ENCODE measurements at regions not wholly inside any gene's neighbourhood (a gene's known extent, or its start where the extent isn't known, plus 50 kb on each side); places are given as distances from the start of the nearest gene placed in this dataset.
"Not testable (repeated sequence)": the region's sequence is repeated elsewhere in the genome, so short reads cannot be mapped to it uniquely, and the experiment has no call there.

GRCh38 chr4:188363196-188363595, 224.0 kb downstream of the TRIML1 start:
- no peak for TF ChIP-seq Cebpa-rat (IDR thresholded peaks at IDR 0.05)
- no peaks in the 10 kb centered on the region for H3K27me3 ChIP-seq
- H3K4me1 ChIP-seq = no peaks in the 10 kb centered on the region
- no peaks in the 10 kb centered on the region for H3K36me3 ChIP-seq
- no peak overlapping the region for H3K9ac ChIP-seq
- no peak overlapping the region for H3K4me2 ChIP-seq
- H3K27ac ChIP-seq = no peak overlapping the region
- no peak overlapping the region for H3K4me3 ChIP-seq
- no peaks in the 10 kb centered on the region for H4K20me1 ChIP-seq
- no peaks in the 10 kb centered on the region for H3K9me3 ChIP-seq

- H3K36me3 ChIP-seq = no peaks in the 10 kb centered on the region
- H3K9me3 ChIP-seq = no peaks in the 10 kb centered on the region
- no peak overlapping the region for H3K9ac ChIP-seq
- TF ChIP-seq Cebpa-rat (IDR thresholded peaks at IDR 0.05) = no peak
- H3K4me2 ChIP-seq = no peak overlapping the region
- no peaks in the 10 kb centered on the region for H4K20me1 ChIP-seq
- H3K27ac ChIP-seq = no peak overlapping the region
- no peaks in the 10 kb centered on the region for H3K27me3 ChIP-seq
- H3K4me3 ChIP-seq = no peak overlapping the region
- H3K4me1 ChIP-seq = no peaks in the 10 kb centered on the region
These were observed 231.5 kb downstream of the TRIML1 start for GRCh38 chr4:188370777-188371176.

- H3K9me3 ChIP-seq = peaks cover 4% of the 10 kb centered on the region; the same call in 1 of the 2 replicates
- H3K27ac ChIP-seq = no peak overlapping the region
- H3K36me3 ChIP-seq = no peaks in the 10 kb centered on the region
- no peaks in the 10 kb centered on the region for H3K27me3 ChIP-seq
- no peaks in the 10 kb centered on the region for H4K20me1 ChIP-seq
- H3K4me3 ChIP-seq = no peak overlapping the region
- TF ChIP-seq Cebpa-rat (IDR thresholded peaks at IDR 0.05) = no peak
- H3K4me1 ChIP-seq = no peaks in the 10 kb centered on the region
- no peak overlapping the region for H3K4me2 ChIP-seq
- no peak overlapping the region for H3K9ac ChIP-seq
These were observed 232.8 kb downstream of the TRIML1 start for GRCh38 chr4:188372058-188372457.

DNA sequence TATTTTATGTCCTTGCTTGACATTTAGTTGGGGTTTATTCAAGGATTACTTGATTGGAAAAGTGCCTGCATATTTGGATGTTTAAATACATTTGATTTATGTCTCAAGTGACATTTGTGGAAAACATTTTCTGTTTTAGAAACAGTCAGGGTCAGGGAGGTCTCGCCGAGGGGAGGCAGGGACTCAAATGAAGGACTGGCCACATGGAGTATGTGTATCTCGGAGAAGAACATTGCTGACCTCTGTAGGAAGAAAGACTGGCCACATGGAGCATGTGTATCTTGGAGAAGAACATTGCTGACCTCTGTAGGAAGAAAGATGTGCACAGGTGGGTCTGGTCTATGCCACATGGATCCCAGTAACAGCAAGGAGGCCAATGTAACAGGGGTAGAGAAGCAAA, 233.6 kb downstream of the TRIML1 start:
- H3K36me3 ChIP-seq = no peaks in the 10 kb centered on the region
- TF ChIP-seq Cebpa-rat (IDR thresholded peaks at IDR 0.05) = no peak
- H3K4me1 ChIP-seq = no peaks in the 10 kb centered on the region
- H3K9me3 ChIP-seq = peaks cover 4% of the 10 kb centered on the region; the same call in 1 of the 2 replicates
- no peak overlapping the region for H3K27ac ChIP-seq
- no peaks in the 10 kb centered on the region for H4K20me1 ChIP-seq
- H3K27me3 ChIP-seq = no peaks in the 10 kb centered on the region
- H3K9ac ChIP-seq = no peak overlapping the region
- H3K4me3 ChIP-seq = no peak overlapping the region
- H3K4me2 ChIP-seq = no peak overlapping the region

GRCh38 chr4:188374871-188375270, 235.6 kb downstream of the TRIML1 start:
- no peak for TF ChIP-seq Cebpa-rat (IDR thresholded peaks at IDR 0.05)
- H4K20me1 ChIP-seq = no peaks in the 10 kb centered on the region

DNA sequence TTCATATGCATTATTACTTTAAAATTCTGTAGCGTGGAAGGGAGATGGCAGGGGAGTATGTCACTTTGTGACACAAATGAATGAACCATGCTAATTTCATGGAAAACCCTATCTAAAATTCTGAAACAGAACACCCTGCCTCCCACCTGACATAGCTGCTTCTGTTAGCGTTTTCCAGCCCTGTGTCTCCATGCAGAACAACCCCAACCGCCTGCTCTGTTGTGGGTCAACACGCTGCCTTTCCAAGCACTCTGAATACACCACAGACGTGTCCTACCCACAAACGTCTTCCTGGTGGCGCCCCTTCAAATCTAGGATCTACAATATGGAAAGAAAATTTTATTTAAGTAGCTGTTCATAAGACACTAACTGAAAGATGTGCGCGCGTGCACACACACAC, 238.6 kb downstream of the TRIML1 start:
- no peaks in the 10 kb centered on the region for H4K20me1 ChIP-seq
- no peaks in the 10 kb centered on the region for H3K27me3 ChIP-seq
- no peak overlapping the region for H3K9ac ChIP-seq
- H3K4me1 ChIP-seq = no peaks in the 10 kb centered on the region
- TF ChIP-seq Cebpa-rat (IDR thresholded peaks at IDR 0.05) = no peak
- no peak overlapping the region for H3K27ac ChIP-seq
- H3K9me3 ChIP-seq = peaks cover 4% of the 10 kb centered on the region; the same call in 1 of the 2 replicates
- no peak overlapping the region for H3K4me2 ChIP-seq
- H3K4me3 ChIP-seq = no peak overlapping the region
- no peaks in the 10 kb centered on the region for H3K36me3 ChIP-seq

More at GRCh38 chr4:188374871-188375270, 235.6 kb downstream of the TRIML1 start:
- Histone ChIP-seq H3K36me3 (no peaks in the 10 kb centered on the region), H3K9me3 (peaks cover 4% of the 10 kb centered on the region; the same call in 1 of the 2 replicates), H3K4me3 (no peak overlapping the region), H3K9ac (no peak overlapping the region), H3K27me3 (no peaks in the 10 kb centered on the region), H3K27ac (no peak overlapping the region), H3K4me1 (no peaks in the 10 kb centered on the region), H3K4me2 (no peak overlapping the region)

DNA sequence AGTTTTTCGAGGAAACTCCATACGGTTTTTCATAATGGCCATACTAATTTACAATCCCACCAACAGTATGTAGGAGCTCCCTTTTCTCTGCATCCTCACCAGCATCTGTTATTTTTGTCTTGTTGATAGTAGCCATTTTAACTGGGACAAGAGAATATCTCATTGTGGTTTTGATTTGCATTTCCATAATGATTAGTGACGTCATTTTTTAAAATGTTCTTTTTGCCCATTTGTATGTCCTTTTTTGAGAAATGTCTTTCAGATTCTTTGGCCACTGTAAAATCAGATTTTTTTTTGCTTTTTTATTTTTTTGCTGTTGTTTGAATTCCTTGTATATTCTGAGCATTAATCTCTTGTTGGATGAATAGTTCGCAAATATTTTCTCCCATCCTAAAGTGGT, 243.9 kb downstream of the TRIML1 start:
- no peaks in the 10 kb centered on the region for H4K20me1 ChIP-seq
- H3K4me2 ChIP-seq = no peak overlapping the region
- H3K9ac ChIP-seq = no peak overlapping the region
- TF ChIP-seq Cebpa-rat (IDR thresholded peaks at IDR 0.05) = no peak
- H3K36me3 ChIP-seq = no peaks in the 10 kb centered on the region
- no peak overlapping the region for H3K27ac ChIP-seq
- 0 out of 2 replicates have a peak, but pooled peaks cover 6% of the 10 kb centered on the region for H3K9me3 ChIP-seq
- H3K4me3 ChIP-seq = no peak overlapping the region
- no peaks in the 10 kb centered on the region for H3K4me1 ChIP-seq
- H3K27me3 ChIP-seq = no peaks in the 10 kb centered on the region

DNA sequence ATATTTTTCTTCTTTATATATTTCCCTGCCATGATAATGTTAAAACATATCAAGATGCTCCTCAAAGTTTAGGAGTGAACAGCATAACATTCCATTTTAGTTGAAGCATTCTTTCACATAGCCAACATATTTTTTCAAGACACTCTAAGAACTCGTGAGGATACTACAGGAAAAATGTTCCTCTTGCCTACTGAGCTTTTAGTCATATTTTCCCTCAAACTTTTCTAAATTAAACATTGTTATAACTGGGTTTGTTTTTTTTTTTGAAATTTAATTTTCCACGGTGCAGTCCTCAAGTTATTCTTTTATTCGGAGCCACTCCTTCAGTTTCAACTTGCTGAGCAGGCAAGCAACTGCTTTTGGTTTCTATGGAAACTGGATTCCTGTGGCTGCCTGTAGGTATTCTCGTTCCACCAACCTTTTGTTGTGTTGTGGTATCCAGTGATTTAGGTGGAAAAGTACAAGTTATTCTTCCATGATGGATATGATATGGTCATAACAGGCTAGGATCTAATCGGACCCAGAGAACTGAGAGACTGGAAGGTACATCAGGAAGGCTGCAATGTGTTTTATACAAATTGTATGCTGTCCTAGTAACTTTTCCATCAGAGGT, 248.0 kb downstream of the TRIML1 start:
- H3K4me2 ChIP-seq = no peak overlapping the region
- no peaks in the 10 kb centered on the region for H3K4me1 ChIP-seq
- peaks cover 13% of the 10 kb centered on the region for H3K9me3 ChIP-seq
- TF ChIP-seq Cebpa-rat (IDR thresholded peaks at IDR 0.05) = no peak
- no peak overlapping the region for H3K4me3 ChIP-seq
- no peaks in the 10 kb centered on the region for H3K36me3 ChIP-seq
- H4K20me1 ChIP-seq = no peaks in the 10 kb centered on the region
- H3K27me3 ChIP-seq = no peaks in the 10 kb centered on the region
- no peak overlapping the region for H3K27ac ChIP-seq
- no peak overlapping the region for H3K9ac ChIP-seq

DNA sequence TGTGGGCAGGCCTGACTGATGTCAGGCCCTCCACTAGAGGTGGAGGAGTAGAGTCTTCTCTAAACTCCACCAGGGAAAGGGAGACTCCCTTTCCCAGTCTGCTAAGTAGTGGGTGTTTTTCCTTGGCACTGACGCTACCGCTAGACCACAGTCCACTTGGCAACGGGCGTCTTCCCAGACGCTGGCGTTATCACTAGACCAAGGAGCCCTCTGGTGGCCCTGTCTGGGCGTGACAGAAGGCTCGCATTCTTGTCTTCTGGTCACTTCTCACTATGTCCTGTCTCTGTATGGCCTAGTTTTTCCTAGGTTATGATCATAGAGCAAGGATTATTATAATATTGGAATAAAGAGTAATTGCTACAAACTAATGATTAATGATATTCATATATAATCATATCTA, 252.1 kb downstream of the TRIML1 start:
- H3K36me3 ChIP-seq, H3K9ac ChIP-seq, H4K20me1 ChIP-seq, H3K27me3 ChIP-seq, H3K4me2 ChIP-seq, H3K27ac ChIP-seq, H3K4me3 ChIP-seq, H3K4me1 ChIP-seq: not testable (repeated sequence)
- peaks cover 15% of the 10 kb centered on the region for H3K9me3 ChIP-seq

- no peak for TF ChIP-seq Cebpa-rat (IDR thresholded peaks at IDR 0.05)
- no peaks in the 10 kb centered on the region for H3K36me3 ChIP-seq
- no peaks in the 10 kb centered on the region for H3K27me3 ChIP-seq
These were observed 256.8 kb downstream of the TRIML1 start for GRCh38 chr4:188396037-188396436.

GRCh38 chr4:188399834-188400233, 260.6 kb downstream of the TRIML1 start:
- Histone ChIP-seq H3K4me1 (no peaks in the 10 kb centered on the region), H4K20me1 (no peaks in the 10 kb centered on the region), H3K4me3 (no peak overlapping the region), H3K9ac (no peak overlapping the region), H3K27me3 (no peaks in the 10 kb centered on the region), H3K9me3 (no peaks in the 10 kb centered on the region), H3K27ac (no peak overlapping the region), H3K36me3 (no peaks in the 10 kb centered on the region), H3K4me2 (no peak overlapping the region)
- no peak for TF ChIP-seq Cebpa-rat (IDR thresholded peaks at IDR 0.05)

More at GRCh38 chr4:188396037-188396436, 256.8 kb downstream of the TRIML1 start:
- Histone ChIP-seq H3K4me2 (no peak overlapping the region), H3K27ac (no peak overlapping the region), H3K9ac (no peak overlapping the region), H3K4me1 (no peaks in the 10 kb centered on the region), H3K9me3 (peaks cover 8% of the 10 kb centered on the region; the same call in 1 of the 2 replicates), H3K4me3 (no peak overlapping the region), H4K20me1 (no peaks in the 10 kb centered on the region)
